ENCODE measurements at regions not wholly inside any gene's neighbourhood (a gene's known extent, or its start where the extent isn't known, plus 50 kb on each side); places are given as distances from the start of the nearest gene placed in this dataset.

DNA sequence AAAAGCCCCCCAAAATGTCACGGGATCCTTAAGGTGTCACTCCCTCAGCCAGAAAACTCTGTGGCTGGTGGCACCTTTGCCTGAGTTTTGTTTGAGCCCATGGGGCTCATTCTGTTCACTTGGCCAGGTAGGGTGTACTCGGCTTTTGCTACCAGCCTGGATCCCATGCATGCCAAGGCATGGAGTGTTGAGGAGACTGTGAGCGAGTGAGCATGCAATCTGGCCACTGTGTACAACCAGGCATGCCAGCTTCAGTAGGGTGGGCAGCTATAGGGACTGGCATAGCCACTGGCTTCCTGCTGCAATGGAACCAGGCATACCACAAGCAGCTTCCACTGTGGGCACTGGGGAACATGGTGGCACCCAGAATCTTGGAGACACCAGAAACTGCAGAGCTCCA, 436.0 kb upstream of the GRM3 start:
- TF ChIP-seq, protein P1, sequence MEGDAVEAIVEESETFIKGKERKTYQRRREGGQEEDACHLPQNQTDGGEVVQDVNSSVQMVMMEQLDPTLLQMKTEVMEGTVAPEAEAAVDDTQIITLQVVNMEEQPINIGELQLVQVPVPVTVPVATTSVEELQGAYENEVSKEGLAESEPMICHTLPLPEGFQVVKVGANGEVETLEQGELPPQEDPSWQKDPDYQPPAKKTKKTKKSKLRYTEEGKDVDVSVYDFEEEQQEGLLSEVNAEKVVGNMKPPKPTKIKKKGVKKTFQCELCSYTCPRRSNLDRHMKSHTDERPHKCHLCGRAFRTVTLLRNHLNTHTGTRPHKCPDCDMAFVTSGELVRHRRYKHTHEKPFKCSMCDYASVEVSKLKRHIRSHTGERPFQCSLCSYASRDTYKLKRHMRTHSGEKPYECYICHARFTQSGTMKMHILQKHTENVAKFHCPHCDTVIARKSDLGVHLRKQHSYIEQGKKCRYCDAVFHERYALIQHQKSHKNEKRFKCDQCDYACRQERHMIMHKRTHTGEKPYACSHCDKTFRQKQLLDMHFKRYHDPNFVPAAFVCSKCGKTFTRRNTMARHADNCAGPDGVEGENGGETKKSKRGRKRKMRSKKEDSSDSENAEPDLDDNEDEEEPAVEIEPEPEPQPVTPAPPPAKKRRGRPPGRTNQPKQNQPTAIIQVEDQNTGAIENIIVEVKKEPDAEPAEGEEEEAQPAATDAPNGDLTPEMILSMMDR (IDR thresholded peaks at IDR 0.05; ENCODE audit: low read length), result no peak
- TF ChIP-seq EZH2 (IDR thresholded peaks at IDR 0.05; ENCODE audit: borderline replicate concordance, low read length), result no peak

Measured in OCI-LY1 (cell line).